ENCODE measurements at regions not wholly inside any gene's neighbourhood (a gene's known extent, or its start where the extent isn't known, plus 50 kb on each side); places are given as distances from the start of the nearest gene placed in this dataset.

DNA sequence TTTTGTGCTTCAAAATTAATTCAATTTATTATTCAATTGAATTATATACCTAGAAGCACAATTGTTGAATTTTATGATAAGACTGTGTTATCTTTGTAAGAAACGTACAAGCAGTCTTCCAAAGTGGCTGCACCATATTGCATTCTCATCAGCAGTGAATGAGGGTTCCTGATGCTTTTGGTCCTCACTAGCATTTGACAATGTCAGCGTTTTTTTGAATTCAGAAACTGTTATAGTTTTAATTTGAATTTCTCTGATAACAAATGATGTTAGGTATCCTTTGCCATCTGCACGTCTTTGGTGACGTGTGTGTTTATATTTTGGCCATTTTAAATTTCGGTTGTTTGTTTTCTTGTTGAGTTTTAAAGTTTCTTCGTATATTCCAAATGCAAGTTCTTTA is 553.0 kb upstream of the ZP4 start (continued):
- TF ChIP-seq MAFG (tag; conservative IDR thresholded peaks at IDR 0.05) (peak; percentile 60), MCM7 (IDR thresholded peaks at IDR 0.05) (no peak), TFAM (CRISPR knock-in tag; conservative IDR thresholded peaks at IDR 0.05) (no peak), SMAD2 (IDR thresholded peaks at IDR 0.05; ENCODE audit: low read depth, low read length) (no peak), MAFF (IDR thresholded peaks at IDR 0.05; ENCODE audit: low read length) (peak; percentile 60), ZBTB17 (CRISPR knock-in tag; IDR thresholded peaks at IDR 0.05) (no peak), SAFB2 (IDR thresholded peaks at IDR 0.05; ENCODE audit: borderline replicate concordance, low read depth, low read length, severe bottlenecking) (no peak)
- TF ChIP-seq, protein P1, sequence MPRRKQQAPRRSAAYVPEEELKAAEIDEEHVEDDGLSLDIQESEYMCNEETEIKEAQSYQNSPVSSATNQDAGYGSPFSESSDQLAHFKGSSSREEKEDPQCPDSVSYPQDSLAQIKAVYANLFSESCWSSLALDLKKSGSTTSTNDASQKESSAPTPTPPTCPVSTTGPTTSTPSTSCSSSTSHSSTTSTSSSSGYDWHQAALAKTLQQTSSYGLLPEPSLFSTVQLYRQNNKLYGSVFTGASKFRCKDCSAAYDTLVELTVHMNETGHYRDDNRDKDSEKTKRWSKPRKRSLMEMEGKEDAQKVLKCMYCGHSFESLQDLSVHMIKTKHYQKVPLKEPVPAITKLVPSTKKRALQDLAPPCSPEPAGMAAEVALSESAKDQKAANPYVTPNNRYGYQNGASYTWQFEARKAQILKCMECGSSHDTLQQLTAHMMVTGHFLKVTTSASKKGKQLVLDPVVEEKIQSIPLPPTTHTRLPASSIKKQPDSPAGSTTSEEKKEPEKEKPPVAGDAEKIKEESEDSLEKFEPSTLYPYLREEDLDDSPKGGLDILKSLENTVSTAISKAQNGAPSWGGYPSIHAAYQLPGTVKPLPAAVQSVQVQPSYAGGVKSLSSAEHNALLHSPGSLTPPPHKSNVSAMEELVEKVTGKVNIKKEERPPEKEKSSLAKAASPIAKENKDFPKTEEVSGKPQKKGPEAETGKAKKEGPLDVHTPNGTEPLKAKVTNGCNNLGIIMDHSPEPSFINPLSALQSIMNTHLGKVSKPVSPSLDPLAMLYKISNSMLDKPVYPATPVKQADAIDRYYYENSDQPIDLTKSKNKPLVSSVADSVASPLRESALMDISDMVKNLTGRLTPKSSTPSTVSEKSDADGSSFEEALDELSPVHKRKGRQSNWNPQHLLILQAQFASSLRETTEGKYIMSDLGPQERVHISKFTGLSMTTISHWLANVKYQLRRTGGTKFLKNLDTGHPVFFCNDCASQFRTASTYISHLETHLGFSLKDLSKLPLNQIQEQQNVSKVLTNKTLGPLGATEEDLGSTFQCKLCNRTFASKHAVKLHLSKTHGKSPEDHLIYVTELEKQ (CRISPR knock-in tag; IDR thresholded peaks at IDR 0.05): no peak
- TF ChIP-seq, protein P2, sequence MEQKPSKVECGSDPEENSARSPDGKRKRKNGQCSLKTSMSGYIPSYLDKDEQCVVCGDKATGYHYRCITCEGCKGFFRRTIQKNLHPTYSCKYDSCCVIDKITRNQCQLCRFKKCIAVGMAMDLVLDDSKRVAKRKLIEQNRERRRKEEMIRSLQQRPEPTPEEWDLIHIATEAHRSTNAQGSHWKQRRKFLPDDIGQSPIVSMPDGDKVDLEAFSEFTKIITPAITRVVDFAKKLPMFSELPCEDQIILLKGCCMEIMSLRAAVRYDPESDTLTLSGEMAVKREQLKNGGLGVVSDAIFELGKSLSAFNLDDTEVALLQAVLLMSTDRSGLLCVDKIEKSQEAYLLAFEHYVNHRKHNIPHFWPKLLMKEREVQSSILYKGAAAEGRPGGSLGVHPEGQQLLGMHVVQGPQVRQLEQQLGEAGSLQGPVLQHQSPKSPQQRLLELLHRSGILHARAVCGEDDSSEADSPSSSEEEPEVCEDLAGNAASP (IDR thresholded peaks at IDR 0.05): no peak

Measured in K562 (cell line).